Stimulated activated CD4-positive, alpha-beta T cell treated with anti-CD3 and anti-CD28 coated beads, Interleukin-15, amount 100 ng/mL, for 48 hours (primary cell): ENCODE measurements at regions not wholly inside any gene's neighbourhood (a gene's known extent, or its start where the extent isn't known, plus 50 kb on each side); places are given as distances from the start of the nearest gene placed in this dataset.
A peak's percentile ranks its signal among the peaks of the same experiment; 100 is the strongest.

Experiments
- DNase-seq, 2 donors: peaks; one replicate each; pipeline ENCODE4 v3.0.0-alpha.2; 2020; ENCODE audit warnings: low read depth in 2 of 2

DNA sequence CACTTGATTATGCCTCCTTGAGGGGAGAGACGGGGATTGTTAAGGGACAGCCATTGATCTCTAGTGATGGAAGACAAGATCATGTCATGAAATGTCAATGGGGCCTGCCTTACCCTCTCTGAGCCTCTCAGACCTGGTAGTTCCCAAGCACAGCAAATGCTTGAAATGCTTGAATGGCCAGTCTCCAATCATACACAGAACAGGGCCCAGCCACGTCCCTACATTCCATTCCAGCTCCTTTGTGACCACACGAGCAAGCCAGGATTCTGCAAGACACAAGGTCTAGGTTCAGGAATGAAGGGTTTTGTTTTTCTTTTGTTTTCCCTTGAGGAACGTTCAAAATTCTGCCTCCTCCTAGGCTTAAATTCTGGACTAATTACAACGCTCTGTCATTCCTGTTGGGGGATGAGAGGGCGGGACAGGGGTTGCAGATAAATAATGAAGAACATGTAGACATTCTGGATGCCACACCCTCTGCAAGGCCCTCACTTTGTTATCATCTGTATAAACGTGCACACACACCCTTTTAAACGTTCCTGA lies 98.1 kb upstream of the YPEL5 start:
- DNase-seq = no peak

DNA sequence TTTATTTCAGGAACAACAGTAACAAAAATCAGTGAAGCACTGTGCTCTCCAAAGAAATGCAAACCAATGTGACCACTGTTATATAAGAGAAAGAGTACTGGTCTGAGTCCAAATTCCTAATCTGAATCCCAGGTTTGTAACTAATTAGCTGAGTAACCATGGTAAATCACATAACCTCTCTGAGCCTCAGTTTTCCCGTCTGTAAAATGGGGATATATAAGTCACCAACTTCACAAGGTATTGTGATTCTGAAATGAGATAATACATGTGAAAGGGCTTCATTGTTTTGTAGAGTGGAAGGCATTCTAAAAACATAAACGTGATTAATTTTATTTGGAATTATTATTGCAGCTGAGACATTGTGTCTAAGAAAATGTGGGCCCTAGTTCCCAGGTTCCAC lies 91.3 kb upstream of the YPEL5 start:
- no peak for DNase-seq

DNA sequence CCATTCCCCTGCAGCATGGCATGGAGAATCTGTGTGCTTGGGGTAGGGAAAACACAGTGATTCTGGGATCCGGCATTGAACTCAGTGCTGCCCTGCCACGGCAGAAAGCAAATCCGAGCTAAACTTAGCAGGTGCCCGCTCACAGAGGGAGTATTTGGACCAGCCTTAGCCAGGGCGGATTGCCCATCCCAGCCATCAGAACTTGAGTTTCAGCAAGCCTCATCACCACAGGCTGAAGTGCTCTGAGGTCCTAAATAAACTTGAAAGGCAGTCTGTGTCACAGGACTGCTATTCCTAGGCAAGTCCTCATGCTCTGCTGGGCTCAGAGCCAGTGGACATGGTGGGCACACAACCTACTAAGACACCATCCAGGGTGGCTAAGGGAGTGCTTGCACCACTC lies 86.2 kb upstream of the YPEL5 start:
- no peak for DNase-seq

DNA sequence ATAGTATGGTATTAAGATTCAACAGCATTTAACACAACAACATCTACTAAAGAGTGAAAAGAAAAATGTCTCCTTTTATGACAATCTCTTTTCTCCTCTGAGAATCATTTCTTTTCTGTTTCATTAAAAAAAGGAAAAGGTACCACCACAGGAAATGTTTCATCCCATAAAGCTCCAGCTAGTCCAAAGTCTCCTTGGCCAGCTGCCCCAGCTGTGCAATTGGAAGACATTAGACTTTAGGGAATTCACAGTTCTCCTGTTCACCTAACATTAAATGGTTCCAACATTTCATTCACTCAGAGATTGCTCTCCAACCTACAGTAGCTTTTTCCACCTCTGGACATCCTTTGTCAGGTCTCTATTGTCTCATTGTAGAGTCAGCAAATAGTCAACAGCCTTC lies 78.7 kb upstream of the YPEL5 start:
- no peak for DNase-seq

DNA sequence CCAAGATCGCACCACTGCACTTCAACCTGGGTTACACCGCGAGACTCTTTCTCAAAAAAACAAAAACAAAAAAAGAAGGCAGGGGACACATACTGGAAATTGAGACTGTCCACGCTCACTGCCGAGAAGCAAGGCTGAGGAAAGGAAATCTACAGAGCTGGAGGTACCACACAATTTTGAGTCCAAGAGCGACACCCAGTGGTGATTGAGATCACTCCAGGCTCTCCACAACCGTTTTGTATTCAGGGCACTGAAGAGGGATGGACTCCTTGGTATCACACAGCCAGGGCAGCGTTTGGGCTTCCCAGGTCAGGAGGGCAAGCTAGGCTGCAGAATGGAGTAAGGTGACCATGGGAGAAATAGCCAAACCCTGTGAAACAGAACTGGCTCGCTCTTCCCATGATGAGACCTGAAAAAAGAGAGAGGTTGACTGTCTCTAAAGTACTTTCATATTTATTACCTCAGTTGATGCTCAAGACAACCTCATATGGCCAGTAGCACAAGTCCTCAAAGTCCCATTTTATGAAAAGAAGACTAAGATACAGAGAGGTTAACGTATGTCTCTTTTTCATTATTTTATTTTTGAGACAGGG lies 74.5 kb upstream of the YPEL5 start:
- peak; percentile 26 to 56 for DNase-seq

DNA sequence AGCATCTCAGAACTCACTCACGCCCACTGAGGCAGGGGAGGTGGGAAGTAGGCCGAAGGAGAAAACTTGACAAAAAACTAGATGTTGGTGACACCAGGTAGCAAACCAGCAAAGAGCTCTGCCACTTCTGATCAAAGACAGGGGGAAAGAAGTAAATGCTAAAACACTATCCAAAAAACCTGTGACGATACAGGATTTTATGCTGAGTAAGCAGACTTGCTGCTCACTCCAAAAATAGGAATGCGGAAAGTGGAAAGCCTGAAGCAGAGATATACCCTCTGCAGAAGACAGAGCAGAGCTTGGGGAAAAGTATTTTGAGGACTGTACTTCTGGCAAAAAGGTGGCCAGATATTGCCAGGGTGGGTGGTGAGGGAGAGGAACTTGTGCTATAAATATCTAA lies 73.3 kb upstream of the YPEL5 start:
- no peak for DNase-seq

DNA sequence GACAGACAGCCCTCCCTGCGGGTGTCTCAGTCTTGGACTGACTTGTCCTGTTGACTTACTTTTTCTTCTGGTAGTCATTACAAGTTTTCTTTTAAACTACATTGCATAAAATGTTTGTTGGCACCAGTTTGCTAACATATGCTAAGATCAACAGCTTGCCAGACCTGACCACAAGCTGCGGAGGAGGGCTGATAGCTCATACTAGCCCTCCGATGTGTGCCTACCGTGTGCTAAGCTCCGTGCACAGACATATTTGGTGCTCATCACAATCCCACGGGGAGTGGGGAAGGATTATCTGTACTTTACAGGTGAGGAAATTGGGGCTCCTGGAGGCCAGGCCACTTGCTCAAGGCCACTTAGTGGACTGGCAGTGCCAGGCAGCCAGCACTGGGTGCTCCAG lies 72.8 kb upstream of the YPEL5 start:
- DNase-seq = no peak

DNA sequence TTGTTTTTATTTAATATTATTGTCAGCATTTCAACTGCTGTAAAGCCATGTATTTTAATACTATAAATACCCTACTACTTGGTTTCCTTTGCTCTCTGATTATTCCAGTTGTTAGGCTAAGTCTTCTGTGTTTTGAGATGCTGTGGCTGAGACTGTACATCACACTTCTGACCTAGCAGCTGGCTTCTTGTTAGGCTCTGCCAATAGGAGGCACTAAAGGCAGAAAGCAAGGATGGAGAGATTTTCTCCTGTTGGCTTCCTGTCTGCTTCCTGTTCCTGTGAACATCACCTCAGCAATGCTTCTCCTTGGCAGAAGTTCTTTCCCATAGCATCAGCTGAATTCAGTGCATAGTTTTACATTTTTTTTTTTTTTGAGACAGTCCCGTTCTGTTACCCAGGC lies 68.3 kb upstream of the YPEL5 start:
- DNase-seq = no peak

DNA sequence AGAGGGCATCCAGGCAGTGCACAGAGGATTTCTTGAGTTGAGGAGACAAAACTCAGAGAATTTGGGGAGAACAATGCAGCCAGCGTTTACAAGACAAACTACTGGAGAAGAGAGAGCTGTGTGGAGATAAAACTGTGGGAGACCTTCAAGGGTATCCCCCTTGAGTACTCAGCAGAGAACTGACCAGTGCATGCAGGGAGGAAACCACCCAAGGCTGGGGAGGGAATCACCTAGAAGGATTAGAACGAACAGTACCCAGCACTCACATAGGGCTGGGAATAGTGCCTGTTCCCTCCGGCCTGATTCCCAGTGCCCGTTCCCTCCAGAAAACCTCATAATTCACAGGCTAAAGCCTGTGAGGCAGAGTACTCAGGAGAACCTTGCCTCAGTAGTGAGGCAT lies 61.9 kb upstream of the YPEL5 start:
- no peak for DNase-seq

DNA sequence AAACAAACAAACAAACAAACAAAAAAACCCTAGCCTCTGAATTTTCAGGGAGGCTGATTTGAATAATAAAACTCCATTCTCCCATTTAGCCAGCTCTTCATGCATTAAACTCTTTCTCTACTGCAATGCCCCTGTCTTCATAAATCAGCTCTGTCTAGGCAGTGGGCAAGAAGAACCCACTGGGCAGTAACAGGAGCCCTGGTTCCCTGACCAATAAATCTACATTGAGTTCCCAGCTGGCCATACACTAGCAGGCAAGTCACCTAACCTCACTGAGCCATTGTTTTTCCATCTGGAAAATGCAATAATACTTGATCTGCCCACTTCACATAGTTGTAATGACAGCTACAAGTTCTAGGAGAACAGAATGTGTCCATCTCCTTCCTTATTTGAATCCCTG lies 57.6 kb upstream of the YPEL5 start:
- no peak for DNase-seq

DNA sequence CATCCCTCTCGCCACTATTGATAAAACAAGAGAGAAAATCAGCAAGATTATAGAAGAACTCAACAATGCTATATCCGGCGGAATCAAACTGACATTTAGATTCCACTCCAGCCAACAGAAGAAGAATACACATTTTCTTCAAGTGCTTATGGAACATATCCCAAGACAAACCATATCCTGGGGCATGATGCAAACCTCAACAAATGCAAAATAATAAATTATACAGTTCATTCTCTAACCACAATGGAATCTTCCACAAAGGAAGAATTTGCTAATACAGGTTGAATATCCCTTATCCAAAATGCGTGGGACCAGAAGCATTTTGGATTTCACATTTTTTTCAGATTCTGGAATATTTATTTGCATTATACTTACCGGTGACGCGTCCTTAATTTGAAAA lies 51.4 kb upstream of the YPEL5 start:
- DNase-seq = no peak

DNA sequence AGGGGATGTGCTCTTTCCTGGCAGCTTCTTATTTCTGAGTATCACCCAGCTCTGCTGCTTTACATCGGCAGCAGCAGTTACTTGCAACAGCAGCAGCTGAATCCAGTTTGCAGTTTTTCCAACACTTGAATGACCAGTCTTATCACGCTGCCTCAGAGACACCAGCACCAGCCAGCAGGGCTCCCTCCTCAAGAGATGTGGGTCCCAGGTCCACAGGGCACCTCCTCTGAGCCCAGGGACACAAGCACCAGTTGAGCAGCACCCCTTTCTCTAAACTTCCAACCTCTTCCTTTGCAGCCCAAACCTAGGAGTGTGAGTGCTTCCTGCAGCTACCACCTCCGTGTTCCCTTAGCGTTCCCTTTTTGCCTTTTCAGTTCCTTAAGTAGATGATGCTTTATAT lies 50.4 kb upstream of the YPEL5 start:
- DNase-seq = no peak
